Ureter (tissue), 1 donor: ENCODE measurements at regions not wholly inside any gene's neighbourhood (a gene's known extent, or its start where the extent isn't known, plus 50 kb on each side); places are given as distances from the start of the nearest gene placed in this dataset.

Experiments used
- DNase-seq: peaks from one replicate; pipeline ENCODE4 v3.0.0-alpha.2; 2020; ENCODE audit warnings: low spot score
- donor health status: DM: yes; HTN: yes; CAD: no.

DNA sequence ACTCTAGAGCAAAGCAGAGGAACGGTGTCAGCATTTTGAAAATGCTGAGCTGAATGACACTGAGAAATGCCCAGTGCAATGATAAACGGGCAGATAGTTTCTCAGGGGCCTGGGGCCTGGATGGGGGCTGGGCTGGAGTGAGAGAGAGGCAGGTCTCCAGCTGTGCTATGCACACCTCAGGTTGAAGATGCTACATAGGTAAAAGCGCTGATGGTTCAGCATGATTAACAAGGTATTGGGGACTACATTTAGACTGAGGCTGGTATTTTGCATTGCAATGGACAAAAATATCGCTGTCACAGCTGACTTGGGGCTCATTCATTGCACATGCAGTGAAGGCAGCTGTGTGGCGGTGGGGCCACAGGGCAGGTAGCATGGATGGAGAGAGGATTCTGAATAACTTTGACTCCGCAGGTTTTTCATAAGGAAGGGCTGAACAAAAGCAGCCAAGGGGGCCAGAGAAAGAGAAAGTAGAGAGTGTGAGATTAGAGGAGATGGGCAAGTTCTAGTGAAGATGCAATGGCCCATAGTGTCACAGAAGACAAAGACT lies 290.8 kb upstream of the ZNF32 start:
- no peak for DNase-seq

- no peak for DNase-seq
Measured at GRCh38 chr10:43938810-43939209, 290.1 kb upstream of the ZNF32 start.

DNA sequence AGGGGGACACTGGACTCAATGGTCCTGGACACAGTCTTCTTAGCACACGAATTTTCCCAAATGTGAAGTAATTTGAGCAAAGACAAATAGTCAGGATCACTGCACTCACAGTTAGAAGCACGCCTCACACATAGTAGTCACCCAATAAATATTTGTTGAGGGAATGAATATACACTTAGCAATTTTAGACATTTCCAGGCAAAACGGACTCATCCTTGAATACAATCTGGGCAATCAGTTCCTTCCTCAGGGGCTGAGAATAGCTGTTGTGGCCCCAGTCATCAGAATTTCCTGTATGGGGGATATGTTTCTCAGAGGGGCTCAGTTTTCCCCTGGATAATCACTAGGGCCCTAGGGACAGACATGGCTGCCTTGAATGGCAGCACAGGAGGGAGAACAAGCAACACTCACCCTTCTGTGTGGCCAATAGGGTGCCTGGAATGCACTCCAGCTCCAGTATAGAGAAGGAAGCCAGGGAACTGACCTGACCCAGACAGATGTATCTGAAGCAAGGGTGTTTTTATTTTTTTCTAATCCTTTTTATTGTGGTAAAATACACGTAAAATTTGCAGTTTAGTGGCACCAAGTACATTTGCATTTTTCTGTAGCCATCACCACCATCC lies 282.7 kb upstream of the ZNF32 start:
- DNase-seq = no peak

- no peak for DNase-seq
Measured at GRCh38 chr10:43930777-43931176, 282.1 kb upstream of the ZNF32 start.

- no peak for DNase-seq
Measured at GRCh38 chr10:43930243-43930642, 281.6 kb upstream of the ZNF32 start.

GRCh38 chr10:43929122-43929521 lies 280.4 kb upstream of the ZNF32 start:
- DNase-seq = no peak

GRCh38 chr10:43928425-43928968 lies 279.8 kb upstream of the ZNF32 start:
- no peak for DNase-seq

DNA sequence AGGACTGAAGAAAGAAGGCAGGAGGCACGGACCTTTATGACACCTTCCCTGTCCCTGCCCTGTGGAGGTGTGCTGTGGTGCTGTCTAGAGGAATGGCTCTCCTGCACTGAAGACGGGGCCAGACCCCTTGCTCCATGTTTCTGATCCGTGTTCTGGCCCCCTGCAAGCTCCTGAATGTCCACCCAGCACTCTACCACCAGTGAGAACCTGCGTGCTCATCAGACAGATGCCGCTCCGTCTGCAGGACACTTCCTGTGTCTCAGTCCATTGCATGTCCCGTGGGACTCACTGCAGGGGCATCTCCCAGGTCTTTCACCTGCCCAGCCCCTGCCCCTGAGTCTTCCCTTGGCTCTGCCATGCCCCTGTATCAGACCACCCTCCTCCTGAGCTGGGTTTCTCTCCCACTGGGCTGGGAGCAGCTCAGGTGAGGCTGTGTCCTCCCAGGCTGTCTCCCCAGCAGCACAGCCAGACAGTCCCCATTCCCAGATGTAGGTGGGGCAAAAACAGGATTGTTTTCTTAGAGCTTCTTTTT lies 278.3 kb upstream of the ZNF32 start:
- DNase-seq = no peak

- no peak for DNase-seq
Measured at GRCh38 chr10:43926371-43926770, 277.7 kb upstream of the ZNF32 start.

DNA sequence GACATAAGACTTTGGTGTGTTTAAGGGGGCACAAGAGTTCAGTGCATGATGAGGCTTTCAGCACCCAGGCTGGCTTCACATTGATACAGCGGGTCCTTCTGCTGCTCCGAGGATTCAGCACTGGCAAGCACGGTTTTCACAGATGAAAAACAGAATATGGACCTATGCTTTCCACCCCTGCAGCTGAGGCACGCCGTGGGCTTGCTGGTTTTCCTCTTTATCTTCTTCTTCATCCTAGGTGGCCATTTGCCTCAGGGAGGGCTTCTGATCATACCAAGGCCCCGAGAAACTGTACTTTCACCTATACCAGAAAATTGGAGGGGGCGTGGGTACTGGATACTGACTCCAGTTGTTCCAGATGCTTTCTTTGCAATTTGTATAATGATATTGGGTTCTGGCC lies 277.1 kb upstream of the ZNF32 start:
- DNase-seq = no peak

- no peak for DNase-seq
Measured at GRCh38 chr10:43923328-43923727, 274.6 kb upstream of the ZNF32 start.

GRCh38 chr10:43922335-43923280 lies 273.9 kb upstream of the ZNF32 start:
- peak; percentile 27 for DNase-seq

GRCh38 chr10:43921881-43922280 lies 273.2 kb upstream of the ZNF32 start:
- peak; percentile 30 for DNase-seq

GRCh38 chr10:43921478-43921877 lies 272.8 kb upstream of the ZNF32 start:
- no peak for DNase-seq

- peak; percentile 29 for DNase-seq
Measured at GRCh38 chr10:43920236-43920758, 271.6 kb upstream of the ZNF32 start.

DNA sequence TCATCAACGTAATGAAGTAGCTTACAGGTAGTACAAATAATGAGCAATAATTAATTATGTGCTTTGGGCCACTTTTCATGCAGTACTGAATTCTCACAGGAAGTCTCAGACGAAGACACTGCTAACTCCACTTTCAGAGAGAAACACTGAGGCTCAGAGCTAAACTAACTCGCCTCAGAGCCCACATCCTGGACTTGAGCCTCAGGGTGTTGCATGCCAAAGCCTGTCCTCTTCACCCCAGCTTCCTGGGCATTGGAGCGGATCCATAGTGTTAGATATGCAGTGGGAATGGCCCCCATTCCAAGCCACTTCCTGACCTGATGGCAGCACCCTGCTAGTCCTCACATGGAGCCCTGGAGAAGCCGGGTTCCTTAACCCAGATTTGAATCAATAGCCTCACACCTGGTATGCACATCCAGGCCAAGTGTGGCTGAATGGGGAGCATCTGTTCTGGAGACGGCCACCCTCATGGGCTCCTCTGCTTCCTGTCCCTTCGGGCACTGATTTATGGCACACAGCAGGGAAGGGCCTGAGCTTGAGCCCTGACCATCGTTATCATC lies 265.1 kb upstream of the ZNF32 start:
- DNase-seq = no peak

DNA sequence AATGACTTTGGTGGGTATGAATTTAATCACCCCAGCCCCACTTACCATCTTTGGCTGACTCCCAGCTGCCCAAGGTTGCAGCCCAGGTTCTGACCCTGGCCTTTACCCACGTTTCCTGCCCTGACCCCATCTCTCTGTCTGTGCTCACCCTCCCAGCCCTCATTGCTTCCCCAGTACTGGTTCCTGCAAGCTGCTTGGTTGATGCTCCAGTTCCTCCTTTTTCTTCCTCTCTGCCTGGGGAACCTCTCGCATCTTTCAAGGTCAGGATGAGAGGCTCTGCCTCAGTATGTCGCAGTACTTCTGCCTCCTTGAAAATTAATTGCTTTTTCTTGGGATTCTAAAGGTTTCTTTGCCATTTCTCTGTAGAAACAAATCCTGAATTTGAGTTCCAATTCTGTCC lies 263.8 kb upstream of the ZNF32 start:
- no peak for DNase-seq

- DNase-seq = no peak
Measured at GRCh38 chr10:43906490-43906889, 257.8 kb upstream of the ZNF32 start.

GRCh38 chr10:43905512-43906236 lies 257.0 kb upstream of the ZNF32 start:
- DNase-seq = no peak

- no peak for DNase-seq
Measured at GRCh38 chr10:43904844-43905243, 256.2 kb upstream of the ZNF32 start.

- no peak for DNase-seq
Measured at GRCh38 chr10:43904301-43904700, 255.6 kb upstream of the ZNF32 start.
